ENCODE measurements at regions not wholly inside any gene's neighbourhood (a gene's known extent, or its start where the extent isn't known, plus 50 kb on each side); places are given as distances from the start of the nearest gene placed in this dataset.

GRCh38 chr2:33897741-33898140, 298.6 kb upstream of the FAM98A start:
- no peak overlapping the region for H3K4me3 ChIP-seq (ENCODE audit: low read depth, low read length)
- no peak for TF ChIP-seq CTCF (conservative IDR thresholded peaks at IDR 0.05; ENCODE audit: low read depth, low read length)
- no peak for DNase-seq (ENCODE audit: low read depth)

GRCh38 chr2:33893824-33894223, 294.7 kb upstream of the FAM98A start:
- TF ChIP-seq CTCF (conservative IDR thresholded peaks at IDR 0.05; ENCODE audit: low read depth, low read length) = no peak
- no peak for DNase-seq (ENCODE audit: low read depth)

GRCh38 chr2:33891616-33892015, 292.5 kb upstream of the FAM98A start:
- no peak for TF ChIP-seq CTCF (conservative IDR thresholded peaks at IDR 0.05; ENCODE audit: low read depth, low read length)
- no peak for DNase-seq (ENCODE audit: low read depth)
- H3K4me3 ChIP-seq (ENCODE audit: low read depth, low read length) = no peak overlapping the region

More at GRCh38 chr2:33893824-33894223, 294.7 kb upstream of the FAM98A start:
- no peak overlapping the region for H3K4me3 ChIP-seq (ENCODE audit: low read depth, low read length)

GRCh38 chr2:33890686-33891085, 291.6 kb upstream of the FAM98A start:
- H3K4me3 ChIP-seq (ENCODE audit: low read depth, low read length) = no peak overlapping the region
- no peak for DNase-seq (ENCODE audit: low read depth)
- no peak for TF ChIP-seq CTCF (conservative IDR thresholded peaks at IDR 0.05; ENCODE audit: low read depth, low read length)

- no peak for DNase-seq (ENCODE audit: low read depth)
- no peak for TF ChIP-seq CTCF (conservative IDR thresholded peaks at IDR 0.05; ENCODE audit: low read depth, low read length)
Observed at GRCh38 chr2:33877348-33878016, 278.4 kb upstream of the FAM98A start.

GRCh38 chr2:33873076-33873605, 274.0 kb upstream of the FAM98A start:
- no peak for TF ChIP-seq CTCF (conservative IDR thresholded peaks at IDR 0.05; ENCODE audit: low read depth, low read length)
- H3K4me3 ChIP-seq (ENCODE audit: low read depth, low read length) = no peak overlapping the region
- no peak for DNase-seq (ENCODE audit: low read depth)

More at GRCh38 chr2:33877348-33878016, 278.4 kb upstream of the FAM98A start:
- no peak overlapping the region for H3K4me3 ChIP-seq (ENCODE audit: low read depth, low read length)
